ENCODE measurements at regions not wholly inside any gene's neighbourhood (a gene's known extent, or its start where the extent isn't known, plus 50 kb on each side); places are given as distances from the start of the nearest gene placed in this dataset.
A peak's percentile ranks its signal among the peaks of the same experiment; 100 is the strongest.
"Not testable (repeated sequence)": the region's sequence is repeated elsewhere in the genome, so short reads cannot be mapped to it uniquely, and the experiment has no call there.

DNA sequence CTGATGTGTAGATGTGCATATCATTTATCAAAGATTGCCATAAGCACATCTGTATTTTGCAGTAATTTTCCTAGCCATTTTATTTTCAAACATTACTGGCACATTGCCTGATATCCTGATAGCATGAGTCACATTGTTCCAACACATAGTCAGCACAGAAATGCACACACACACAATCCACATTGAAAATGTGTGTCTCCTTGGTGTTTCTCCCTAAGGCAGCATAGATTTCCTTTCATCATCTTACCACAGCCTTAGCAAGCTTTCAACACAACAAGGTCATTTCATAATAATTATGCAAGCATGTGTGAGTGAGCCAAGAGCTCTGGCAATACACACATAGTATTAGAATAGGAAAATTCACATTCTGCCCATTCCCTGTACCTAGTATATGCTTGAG is 245.4 kb upstream of the MEIS1 start:
- TF ChIP-seq, protein P1, sequence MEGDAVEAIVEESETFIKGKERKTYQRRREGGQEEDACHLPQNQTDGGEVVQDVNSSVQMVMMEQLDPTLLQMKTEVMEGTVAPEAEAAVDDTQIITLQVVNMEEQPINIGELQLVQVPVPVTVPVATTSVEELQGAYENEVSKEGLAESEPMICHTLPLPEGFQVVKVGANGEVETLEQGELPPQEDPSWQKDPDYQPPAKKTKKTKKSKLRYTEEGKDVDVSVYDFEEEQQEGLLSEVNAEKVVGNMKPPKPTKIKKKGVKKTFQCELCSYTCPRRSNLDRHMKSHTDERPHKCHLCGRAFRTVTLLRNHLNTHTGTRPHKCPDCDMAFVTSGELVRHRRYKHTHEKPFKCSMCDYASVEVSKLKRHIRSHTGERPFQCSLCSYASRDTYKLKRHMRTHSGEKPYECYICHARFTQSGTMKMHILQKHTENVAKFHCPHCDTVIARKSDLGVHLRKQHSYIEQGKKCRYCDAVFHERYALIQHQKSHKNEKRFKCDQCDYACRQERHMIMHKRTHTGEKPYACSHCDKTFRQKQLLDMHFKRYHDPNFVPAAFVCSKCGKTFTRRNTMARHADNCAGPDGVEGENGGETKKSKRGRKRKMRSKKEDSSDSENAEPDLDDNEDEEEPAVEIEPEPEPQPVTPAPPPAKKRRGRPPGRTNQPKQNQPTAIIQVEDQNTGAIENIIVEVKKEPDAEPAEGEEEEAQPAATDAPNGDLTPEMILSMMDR (IDR thresholded peaks at IDR 0.05; ENCODE audit: unreplicated experiment) = no peak
- ChIA-PET CTCF (interaction anchor here (0.6 kb wide), 1 partner anchor 1046 kb away, joined by 3 read pairs; no protein-coding TSS in a partner anchor), POLR2A (interaction anchor here (0.6 to 2.2 kb wide), 11 partner anchors 9 to 1775 kb away, joined by 3 to 7 read pairs (median 3); no protein-coding TSS in a partner anchor)
- Mint-ChIP-seq H3K36me3 (ENCODE audit: insufficient read depth, unreplicated experiment) (no peaks in the 10 kb centered on the region), H3K27me3 (ENCODE audit: insufficient read depth, unreplicated experiment) (no peaks in the 10 kb centered on the region), H3K4me3 (ENCODE audit: unreplicated experiment) (no peak overlapping the region), H3K9me3 (ENCODE audit: unreplicated experiment) (no peaks in the 10 kb centered on the region), H3K4me1 (ENCODE audit: insufficient read depth, unreplicated experiment) (peaks cover 37% of the 10 kb centered on the region), H3K27ac (ENCODE audit: low read depth, unreplicated experiment) (peak overlapping the region; percentile 49)
- BruUV-seq (replicated peaks) = no TSS peak
- intact Hi-C loops (cut with micrococcal nuclease) = no loop called here
- peak; percentile 97 for DNase-seq (ENCODE audit: unreplicated experiment)

DNA sequence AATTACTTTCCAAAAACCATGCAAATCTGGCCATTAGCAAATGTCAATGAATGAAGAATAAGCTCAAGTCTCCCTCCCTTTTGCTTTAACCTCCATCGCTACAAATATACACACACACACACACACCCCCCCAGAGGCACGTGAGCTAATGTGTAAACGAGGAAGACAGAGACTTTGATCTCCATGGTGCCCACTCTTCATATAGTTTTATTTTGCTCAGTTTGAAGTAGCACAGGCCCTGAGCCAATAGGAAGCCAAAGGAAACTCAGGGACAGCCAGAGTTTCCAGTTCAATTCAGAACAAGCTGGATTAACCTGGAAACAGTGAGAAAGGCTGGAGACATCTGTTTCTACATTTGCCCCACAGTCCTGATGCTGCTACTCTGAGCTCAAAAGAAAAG is 248.4 kb upstream of the MEIS1 start:
- intact Hi-C loops (cut with micrococcal nuclease) = no loop called here
- no peak for DNase-seq (ENCODE audit: unreplicated experiment)
- peaks cover 38% of the 10 kb centered on the region for H3K4me1 Mint-ChIP-seq (ENCODE audit: insufficient read depth, unreplicated experiment)
- BruUV-seq (replicated peaks) = no TSS peak
- POLR2A ChIA-PET = interaction anchor here (1.0 to 1.4 kb wide), 3 partner anchors 14 to 56 kb away, joined by 4 to 5 read pairs (median 4); no protein-coding TSS in a partner anchor
- H3K27ac Mint-ChIP-seq (ENCODE audit: low read depth, unreplicated experiment) = no peak overlapping the region
- no peak overlapping the region for H3K4me3 Mint-ChIP-seq (ENCODE audit: unreplicated experiment)
- H3K27me3 Mint-ChIP-seq (ENCODE audit: insufficient read depth, unreplicated experiment) = no peaks in the 10 kb centered on the region
- CTCF ChIA-PET = interaction anchor here (0.6 to 1.1 kb wide), 4 partner anchors 12 to 499 kb away, joined by 3 read pairs; no protein-coding TSS in a partner anchor
- no peaks in the 10 kb centered on the region for H3K9me3 Mint-ChIP-seq (ENCODE audit: unreplicated experiment)
- H3K36me3 Mint-ChIP-seq (ENCODE audit: insufficient read depth, unreplicated experiment) = no peaks in the 10 kb centered on the region
- TF ChIP-seq, protein P1 (IDR thresholded peaks at IDR 0.05; ENCODE audit: unreplicated experiment) = no peak

DNA sequence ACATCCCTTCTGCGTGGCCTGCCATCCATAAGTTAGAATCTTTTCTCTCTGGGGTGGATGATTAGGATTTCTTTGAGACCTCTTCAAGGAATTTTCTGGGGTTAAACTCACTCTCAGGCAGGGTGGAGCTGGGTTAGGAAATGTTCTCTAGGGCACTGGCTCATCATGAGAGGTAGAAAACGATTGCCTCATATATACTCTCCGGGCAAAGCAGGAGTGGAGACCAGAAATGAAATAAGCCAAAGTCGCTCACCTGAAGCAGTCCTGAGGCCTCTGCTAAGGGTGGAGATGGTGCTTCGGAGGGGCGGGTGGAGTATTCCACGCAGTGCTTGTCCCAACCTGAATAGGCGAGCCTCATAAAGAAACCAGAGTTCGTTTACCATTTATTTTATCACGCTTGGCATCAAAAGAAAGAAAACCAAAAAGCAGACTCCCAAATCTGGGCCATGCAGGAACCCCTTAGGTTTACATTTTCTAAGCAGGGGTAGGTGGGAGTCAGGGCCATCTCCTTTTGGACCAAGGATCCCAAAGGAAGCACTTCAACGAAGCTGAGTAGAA is 249.3 kb upstream of the MEIS1 start:
- H3K4me3 Mint-ChIP-seq (ENCODE audit: unreplicated experiment) = no peak overlapping the region
- peaks cover 38% of the 10 kb centered on the region for H3K4me1 Mint-ChIP-seq (ENCODE audit: insufficient read depth, unreplicated experiment)
- H3K27ac Mint-ChIP-seq (ENCODE audit: low read depth, unreplicated experiment) = peak overlapping the region; percentile 78
- H3K27me3 Mint-ChIP-seq (ENCODE audit: insufficient read depth, unreplicated experiment) = no peaks in the 10 kb centered on the region
- no peaks in the 10 kb centered on the region for H3K9me3 Mint-ChIP-seq (ENCODE audit: unreplicated experiment)
- DNase-seq (ENCODE audit: unreplicated experiment) = peak; percentile 57
- H3K36me3 Mint-ChIP-seq (ENCODE audit: insufficient read depth, unreplicated experiment) = no peaks in the 10 kb centered on the region
- TF ChIP-seq, protein P1 (IDR thresholded peaks at IDR 0.05; ENCODE audit: unreplicated experiment) = no peak
- ChIA-PET POLR2A (interaction anchor here (0.5 to 1.8 kb wide), 7 partner anchors 13 to 475 kb away, joined by 3 to 7 read pairs (median 4); no protein-coding TSS in a partner anchor), CTCF (no interaction called here)
- BruUV-seq (replicated peaks) = no TSS peak
- intact Hi-C loops (cut with micrococcal nuclease) = no loop called here

DNA sequence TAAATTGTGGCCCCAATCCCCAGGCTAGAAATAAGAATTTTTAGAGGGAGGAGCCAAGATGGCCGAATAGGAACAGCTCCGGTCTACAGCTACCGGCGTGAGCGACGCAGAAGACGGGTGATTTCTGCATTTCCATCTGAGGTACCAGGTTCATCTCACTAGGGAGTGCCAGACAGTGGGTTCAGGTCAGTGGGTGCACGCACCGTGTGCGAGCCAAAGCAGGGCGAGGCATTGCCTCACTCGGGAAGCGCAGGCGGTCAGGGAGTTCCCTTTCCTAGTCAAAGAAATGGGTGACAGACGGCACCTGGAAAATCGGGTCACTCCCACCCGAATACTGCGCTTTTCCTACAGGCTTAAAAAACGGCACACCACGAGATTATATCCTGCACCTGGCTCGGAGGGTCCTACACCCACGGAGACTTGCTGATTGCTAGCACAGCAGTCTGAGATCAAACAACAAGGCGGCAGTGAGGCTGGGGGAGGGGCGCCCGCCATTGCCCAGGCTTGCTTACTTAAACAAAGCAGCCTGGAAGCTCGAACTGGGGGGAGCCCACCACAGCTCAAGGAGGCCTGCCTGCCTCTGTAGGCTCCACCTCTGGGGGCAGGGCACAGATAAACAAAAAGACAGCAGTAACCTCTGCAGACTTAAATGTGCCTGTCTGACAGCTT is 257.7 kb upstream of the MEIS1 start:
- H3K4me1 Mint-ChIP-seq (ENCODE audit: insufficient read depth, unreplicated experiment); CTCF ChIA-PET; DNase-seq (ENCODE audit: unreplicated experiment); H3K9me3 Mint-ChIP-seq (ENCODE audit: unreplicated experiment); POLR2A ChIA-PET; H3K4me3 Mint-ChIP-seq (ENCODE audit: unreplicated experiment); H3K36me3 Mint-ChIP-seq (ENCODE audit: insufficient read depth, unreplicated experiment); intact Hi-C loops (cut with micrococcal nuclease); H3K27ac Mint-ChIP-seq (ENCODE audit: low read depth, unreplicated experiment); H3K27me3 Mint-ChIP-seq (ENCODE audit: insufficient read depth, unreplicated experiment); BruUV-seq (replicated peaks): not testable (repeated sequence)

All from MCF 10A (cell line).